Prostate gland (tissue), 2 donors: ENCODE measurements at regions not wholly inside any gene's neighbourhood (a gene's known extent, or its start where the extent isn't known, plus 50 kb on each side); places are given as distances from the start of the nearest gene placed in this dataset.

ENCODE experiments used
- DNase-seq: peaks from one replicate; pipeline ENCODE4 v3.0.0-alpha.2; 2019; ENCODE audit warnings: low spot score
- H3K27ac ChIP-seq, 2 donors: fragments of 200-600 bp; sonication (generic); 2 replicates each; pipeline ENCODE4 v1.5.1; 2017 to 2019
- H3K27me3 ChIP-seq: fragments of 200-600 bp; sonication (generic); replicated peaks from 2 replicates; pipeline ENCODE4 v1.5.1; 2019; ENCODE audit not compliant: insufficient read depth
- H3K36me3 ChIP-seq, 2 donors: fragments of 200-600 bp; sonication (generic); 1 replicate in 1 of 2; 2 replicates in 1 of 2; pipeline versions ENCODE4 v1.5.1 to v1.8.1; 2017 to 2019
- H3K4me1 ChIP-seq: fragments of 200-600 bp; sonication (generic); replicated peaks from 2 replicates; pipeline ENCODE4 v1.5.1; 2019
- H3K4me3 ChIP-seq, 2 donors: fragments of 200-600 bp; sonication (generic); 2 replicates each; pipeline ENCODE4 v1.5.1; 2017 to 2019
- H3K9me3 ChIP-seq: fragments of 200-600 bp; sonication (generic); 2 replicates; pipeline ENCODE4 v1.5.1; 2017
- CTCF ChIP-seq, 4 experiments: fragments of 200-600 bp in 2 of 4; fragments of 450-650 bp in 2 of 4; sonication (generic) in 2 of 4; IDR thresholded peaks; 1 replicate in 3 of 4; 2 replicates in 1 of 4; pipeline ENCODE4 v1.5.1; 2016 to 2019; ENCODE audit warnings: antibody characterized with exemption in 4 of 4, mild to moderate bottlenecking in 2 of 4, moderate library complexity in 2 of 4
- POLR2A ChIP-seq: fragments of 450-650 bp; IDR thresholded peaks from one replicate; pipeline ENCODE4 v1.6.1; 2016; ENCODE audit warnings: antibody characterized with exemption, mild to moderate bottlenecking
- POLR2AphosphoS5 ChIP-seq: sonication (generic); formaldehyde crosslinking; IDR thresholded peaks from one replicate; pipeline ENCODE4 v1.6.1; 2017; ENCODE audit warnings: antibody characterized with exemption
- WGBS: methylation state at CpG from one replicate; pipeline ENCODE4 v1.1.5; 2018; 5-methylcytosine and 5-hydroxymethylcytosine counted together
- intact Hi-C: fragments of 100-400 bp; cut with DNase I; formaldehyde crosslinking; loops from one replicate; pipeline ENCODE4 v1.14.2; 2022

- H3K4me1 ChIP-seq = no peaks in the 10 kb centered on the region
- TF ChIP-seq CTCF (IDR thresholded peaks at IDR 0.05) = no peak
- TF ChIP-seq POLR2A = no peak
- TF ChIP-seq POLR2AphosphoS5 = no peak
- H3K27me3 ChIP-seq = no peaks in the 10 kb centered on the region
- H3K27ac ChIP-seq = no peak overlapping the region
- intact Hi-C loops = no loop called here
- no peaks in the 10 kb centered on the region for H3K36me3 ChIP-seq
- DNase-seq = no peak
- no peaks in the 10 kb centered on the region for H3K9me3 ChIP-seq
- no peak overlapping the region for H3K4me3 ChIP-seq
Observed at GRCh38 chr5:18566671-18567070, 932.4 kb downstream of the TAF11L14 start.

- intact Hi-C loops = no loop called here
- H3K4me3 ChIP-seq = no peak overlapping the region
- no peaks in the 10 kb centered on the region for H3K27me3 ChIP-seq
- WGBS = 83% methylated on average over 4 of the region's 4 CpGs
- no peak overlapping the region for H3K27ac ChIP-seq
- DNase-seq = no peak
- TF ChIP-seq CTCF (IDR thresholded peaks at IDR 0.05) = no peak
- no peak for TF ChIP-seq POLR2AphosphoS5
- TF ChIP-seq POLR2A = no peak
- H3K36me3 ChIP-seq = no peaks in the 10 kb centered on the region
- no peaks in the 10 kb centered on the region for H3K4me1 ChIP-seq
- no peaks in the 10 kb centered on the region for H3K9me3 ChIP-seq
Observed at GRCh38 chr5:18576586-18576985, 942.3 kb downstream of the TAF11L14 start.

GRCh38 chr5:18601185-18601584 is 966.9 kb downstream of the TAF11L14 start:
- WGBS = 60% methylated on average over 1 of the region's 1 CpG
- Histone ChIP-seq H3K4me1 (no peaks in the 10 kb centered on the region), H3K4me3 (no peak overlapping the region), H3K36me3 (no peaks in the 10 kb centered on the region), H3K9me3 (no peaks in the 10 kb centered on the region), H3K27ac (no peak overlapping the region), H3K27me3 (no peaks in the 10 kb centered on the region)
- intact Hi-C loops = no loop called here
- no peak for DNase-seq
- TF ChIP-seq CTCF (IDR thresholded peaks at IDR 0.05) = no peak
- no peak for TF ChIP-seq POLR2AphosphoS5

GRCh38 chr5:18602402-18602801 is 968.1 kb downstream of the TAF11L14 start:
- H3K27ac ChIP-seq = no peak overlapping the region

GRCh38 chr5:18605186-18605585 is 970.9 kb downstream of the TAF11L14 start:
- no peak for DNase-seq
- Histone ChIP-seq H3K9me3 (no peaks in the 10 kb centered on the region), H3K4me3 (no peak overlapping the region), H3K27me3 (no peaks in the 10 kb centered on the region), H3K27ac (no peak overlapping the region), H3K36me3 (no peaks in the 10 kb centered on the region), H3K4me1 (no peaks in the 10 kb centered on the region)
- intact Hi-C loops = no loop called here
- TF ChIP-seq CTCF (IDR thresholded peaks at IDR 0.05) (no peak), POLR2AphosphoS5 (no peak)

More at GRCh38 chr5:18602402-18602801, 968.1 kb downstream of the TAF11L14 start:
- no peaks in the 10 kb centered on the region for H3K27me3 ChIP-seq
- TF ChIP-seq POLR2A (no peak), CTCF (IDR thresholded peaks at IDR 0.05) (no peak), POLR2AphosphoS5 (no peak)
- no peak for DNase-seq
- no peaks in the 10 kb centered on the region for H3K4me1 ChIP-seq
- no peaks in the 10 kb centered on the region for H3K36me3 ChIP-seq
- H3K9me3 ChIP-seq = no peaks in the 10 kb centered on the region
- no peak overlapping the region for H3K4me3 ChIP-seq
- intact Hi-C loops = no loop called here
- 29% methylated on average over 1 of the region's 1 CpG for WGBS
